Activated CD8-positive, alpha-beta memory T cell treated with anti-CD3 and anti-CD28 coated beads for 48 hours (primary cell): ENCODE measurements at regions not wholly inside any gene's neighbourhood (a gene's known extent, or its start where the extent isn't known, plus 50 kb on each side); places are given as distances from the start of the nearest gene placed in this dataset.
"Not testable (repeated sequence)": the region's sequence is repeated elsewhere in the genome, so short reads cannot be mapped to it uniquely, and the experiment has no call there.

ENCODE experiments used
- DNase-seq, 3 experiments: peaks; one replicate each; pipeline ENCODE4 v3.0.0-alpha.2; 2020; ENCODE audit warnings: low read depth in 2 of 3, low spot score in 2 of 3

GRCh38 chr15:79602731-79603130 lies 170.6 kb downstream of the MINAR1 start:
- no peak for DNase-seq

GRCh38 chr15:79606831-79607355 lies 174.8 kb downstream of the MINAR1 start:
- no peak for DNase-seq

GRCh38 chr15:79608066-79608864 lies 176.1 kb downstream of the MINAR1 start:
- DNase-seq, result no peak

- DNase-seq, result no peak
Measured at GRCh38 chr15:79609506-79609905, 177.4 kb downstream of the MINAR1 start.

GRCh38 chr15:79610021-79610420 lies 177.9 kb downstream of the MINAR1 start:
- no peak for DNase-seq

- no peak for DNase-seq
Measured at GRCh38 chr15:79615754-79616153, 183.6 kb downstream of the MINAR1 start.

GRCh38 chr15:79617071-79617470 lies 184.9 kb downstream of the MINAR1 start:
- DNase-seq, result no peak

- no peak for DNase-seq
Measured at GRCh38 chr15:79620112-79620857, 188.1 kb downstream of the MINAR1 start.

GRCh38 chr15:79621805-79622204 lies 189.7 kb downstream of the MINAR1 start:
- DNase-seq, result not testable (repeated sequence)

- no peak for DNase-seq
Measured at GRCh38 chr15:79623488-79623887, 191.4 kb downstream of the MINAR1 start.

- no peak for DNase-seq
Measured at GRCh38 chr15:79629687-79630086, 197.6 kb downstream of the MINAR1 start.

- DNase-seq, result no peak
Measured at GRCh38 chr15:79632457-79632856, 200.3 kb downstream of the MINAR1 start.

- no peak for DNase-seq
Measured at GRCh38 chr15:79635149-79635771, 203.1 kb downstream of the MINAR1 start.

GRCh38 chr15:79635897-79636561 lies 203.9 kb downstream of the MINAR1 start:
- no peak for DNase-seq

- DNase-seq, result no peak
Measured at GRCh38 chr15:79640206-79640605, 208.1 kb downstream of the MINAR1 start.

GRCh38 chr15:79641841-79642240 lies 209.7 kb downstream of the MINAR1 start:
- no peak for DNase-seq

- DNase-seq, result no peak
Measured at GRCh38 chr15:79643393-79643792, 211.3 kb downstream of the MINAR1 start.

- DNase-seq, result no peak
Measured at GRCh38 chr15:79644091-79644490, 212.0 kb downstream of the MINAR1 start.

GRCh38 chr15:79652972-79653371 lies 220.8 kb downstream of the MINAR1 start:
- not testable (repeated sequence) for DNase-seq

- DNase-seq, result no peak
Measured at GRCh38 chr15:79653533-79653932, 221.4 kb downstream of the MINAR1 start.
